Breast epithelium (tissue), 4 donors: ENCODE measurements at regions not wholly inside any gene's neighbourhood (a gene's known extent, or its start where the extent isn't known, plus 50 kb on each side); places are given as distances from the start of the nearest gene placed in this dataset.

Experiments used
- DNase-seq, 2 donors: peaks; one replicate each; pipeline ENCODE4 v3.0.0-alpha.2; 2019; ENCODE audit warnings: low spot score in 2 of 2
- H3K27ac ChIP-seq, 2 donors: fragments of 200-600 bp; sonication (generic) in 1 of 2; one replicate each; pipeline ENCODE4 v1.5.1; 2016 to 2019; ENCODE audit warnings: mild to moderate bottlenecking in 1 of 2
- H3K27me3 ChIP-seq, 2 donors: fragments of 200-600 bp; sonication (generic) in 1 of 2; one replicate each; pipeline versions ENCODE4 v1.5.1 to v1.6.0; 2017 to 2019; ENCODE audit warnings: control low read depth in 1 of 2, mild to moderate bottlenecking in 1 of 2
- H3K36me3 ChIP-seq: fragments of 200-600 bp; one replicate; pipeline ENCODE4 v1.5.1; 2019
- H3K4me1 ChIP-seq, 2 donors: fragments of 200-600 bp; sonication (generic); one replicate each; pipeline ENCODE4 v1.5.1; 2016 to 2019; ENCODE audit warnings: control low read depth in 1 of 2
- H3K4me3 ChIP-seq, 3 donors: fragments of 200-600 bp; sonication (generic); 1 replicate in 2 of 3; 2 replicates in 1 of 3; pipeline ENCODE4 v1.5.1; 2016 to 2019; ENCODE audit warnings: mild to moderate bottlenecking in 3 of 3, moderate library complexity in 2 of 3
- H3K9me3 ChIP-seq, 2 donors: fragments of 200-600 bp; sonication (generic) in 1 of 2; one replicate each; pipeline ENCODE4 v1.5.1; 2016 to 2019; ENCODE audit warnings: control low read depth in 1 of 2
- CTCF ChIP-seq, 3 donors: fragments of 450-650 bp; IDR thresholded peaks; one replicate each; pipeline ENCODE4 v1.5.1; 2016 to 2017; ENCODE audit warnings: antibody characterized with exemption in 3 of 3, mild to moderate bottlenecking in 3 of 3, moderate library complexity in 3 of 3
- POLR2A ChIP-seq: fragments of 450-650 bp; IDR thresholded peaks from one replicate; pipeline ENCODE4 v1.6.1; 2016; ENCODE audit warnings: antibody characterized with exemption, mild to moderate bottlenecking, moderate library complexity
- POLR2AphosphoS5 ChIP-seq, 3 donors: sonication (generic); formaldehyde crosslinking; IDR thresholded peaks; one replicate each; pipeline ENCODE4 v1.6.1; 2017; ENCODE audit warnings: antibody characterized with exemption in 3 of 3
- intact Hi-C: fragments of 100-400 bp; cut with DNase I; formaldehyde crosslinking; loops from one replicate; pipeline ENCODE4 v1.15.1; 2023; ENCODE audit warnings: low total_unique reads

GRCh38 chr4:124915073-124915472, 202.5 kb upstream of the ANKRD50 start:
- Histone ChIP-seq H3K9me3 (peaks cover 16 to 17% of the 10 kb centered on the region in 2 donors), H3K27ac (no peak overlapping the region), H3K4me3 (no peak overlapping the region), H3K36me3 (no peaks in the 10 kb centered on the region), H3K4me1 (no peaks in the 10 kb centered on the region), H3K27me3 (no peaks in the 10 kb centered on the region)
- TF ChIP-seq POLR2A = no peak
- TF ChIP-seq POLR2AphosphoS5 (IDR thresholded peaks at IDR 0.05) = no peak
- TF ChIP-seq CTCF (IDR thresholded peaks at IDR 0.05) = no peak
- no peak for DNase-seq
- intact Hi-C loops = no loop called here

GRCh38 chr4:124913237-124913636, 200.7 kb upstream of the ANKRD50 start:
- no peak overlapping the region for H3K27ac ChIP-seq
- intact Hi-C loops = no loop called here
- peaks cover 16 to 17% of the 10 kb centered on the region in 2 donors for H3K9me3 ChIP-seq
- no peak for DNase-seq
- no peaks in the 10 kb centered on the region for H3K4me1 ChIP-seq
- no peak for TF ChIP-seq POLR2AphosphoS5 (IDR thresholded peaks at IDR 0.05)
- TF ChIP-seq POLR2A = no peak
- no peaks in the 10 kb centered on the region for H3K27me3 ChIP-seq
- no peak overlapping the region for H3K4me3 ChIP-seq
- H3K36me3 ChIP-seq = no peaks in the 10 kb centered on the region

- TF ChIP-seq CTCF (IDR thresholded peaks at IDR 0.05) (no peak), POLR2A (no peak), POLR2AphosphoS5 (IDR thresholded peaks at IDR 0.05) (no peak)
- no peak for DNase-seq
- H3K27me3 ChIP-seq = no peaks in the 10 kb centered on the region
- H3K27ac ChIP-seq = no peak overlapping the region
- H3K36me3 ChIP-seq = no peaks in the 10 kb centered on the region
- intact Hi-C loops = no loop called here
- H3K4me1 ChIP-seq = no peaks in the 10 kb centered on the region
- no peak overlapping the region for H3K4me3 ChIP-seq
- H3K9me3 ChIP-seq = peaks cover 16 to 17% of the 10 kb centered on the region in 2 donors
Measured at GRCh38 chr4:124910327-124910726, 197.8 kb upstream of the ANKRD50 start.

- Histone ChIP-seq H3K27me3 (no peaks in the 10 kb centered on the region), H3K27ac (no peak overlapping the region), H3K4me1 (no peaks in the 10 kb centered on the region), H3K9me3 (peaks cover 9 to 15% of the 10 kb centered on the region in 2 donors), H3K4me3 (no peak overlapping the region), H3K36me3 (no peaks in the 10 kb centered on the region)
- intact Hi-C loops = no loop called here
- no peak for DNase-seq
- no peak for TF ChIP-seq POLR2A
- TF ChIP-seq POLR2AphosphoS5 (IDR thresholded peaks at IDR 0.05) = no peak
- no peak for TF ChIP-seq CTCF (IDR thresholded peaks at IDR 0.05)
Measured at GRCh38 chr4:124907881-124908280, 195.3 kb upstream of the ANKRD50 start.

- Histone ChIP-seq H3K27ac (no peak overlapping the region), H3K4me3 (no peak overlapping the region), H3K9me3 (no peaks in the 10 kb centered on the region), H3K4me1 (no peaks in the 10 kb centered on the region), H3K36me3 (no peaks in the 10 kb centered on the region), H3K27me3 (no peaks in the 10 kb centered on the region)
- no peak for DNase-seq
- no peak for TF ChIP-seq CTCF (IDR thresholded peaks at IDR 0.05)
- TF ChIP-seq POLR2AphosphoS5 (IDR thresholded peaks at IDR 0.05) = no peak
- TF ChIP-seq POLR2A = no peak
- intact Hi-C loops = no loop called here
Measured at GRCh38 chr4:124905441-124905840, 192.9 kb upstream of the ANKRD50 start.
